PFSK-1 (cell line): ENCODE measurements at regions not wholly inside any gene's neighbourhood (a gene's known extent, or its start where the extent isn't known, plus 50 kb on each side); places are given as distances from the start of the nearest gene placed in this dataset.

ENCODE experiments used
- FOXP2 ChIP-seq: optimal IDR thresholded peaks from 2 replicates; pipeline ENCODE3; 2011; ENCODE audit warnings: borderline replicate concordance, control low read depth, inconsistent platforms; ENCODE audit not compliant: insufficient read depth; ENCODE audit errors: extremely low read length, extremely low read depth
- POLR2AphosphoS5 ChIP-seq: IDR thresholded peaks from 2 replicates; pipeline ENCODE4 v1.6.1; 2012; ENCODE audit warnings: low read depth, mild to moderate bottlenecking, control low read depth, low read length, moderate library complexity
- REST ChIP-seq, 2 experiments: IDR thresholded peaks; 2 replicates each; pipeline versions ENCODE4 v1.6.1 to v1.8.0; 2011 to 2012; ENCODE audit warnings: low read depth in 2 of 2, low read length in 2 of 2, control low read depth in 1 of 2, inconsistent platforms in 1 of 2, mild to moderate bottlenecking in 1 of 2, moderate library complexity in 1 of 2; ENCODE audit not compliant: insufficient read depth in 1 of 2
- SIN3A ChIP-seq: IDR thresholded peaks from 2 replicates; pipeline ENCODE4 v1.6.1; 2012; ENCODE audit warnings: mild to moderate bottlenecking, low read length, moderate library complexity, borderline replicate concordance; ENCODE audit not compliant: insufficient read depth
- TAF1 ChIP-seq: IDR thresholded peaks from 2 replicates; pipeline ENCODE4 v1.6.1; 2012; ENCODE audit warnings: low read length, control low read depth, borderline replicate concordance; ENCODE audit not compliant: insufficient read depth

GRCh38 chr4:14671146-14671545 lies 331.1 kb upstream of the CPEB2 start:
- TF ChIP-seq FOXP2 (no peak), TAF1 (no peak), POLR2AphosphoS5 (no peak), SIN3A (no peak), REST (IDR thresholded peaks at IDR 0.05; ENCODE audit: insufficient read depth in 1 of 2, low read depth in 2 of 2, low read length in 2 of 2) (no peak)

DNA sequence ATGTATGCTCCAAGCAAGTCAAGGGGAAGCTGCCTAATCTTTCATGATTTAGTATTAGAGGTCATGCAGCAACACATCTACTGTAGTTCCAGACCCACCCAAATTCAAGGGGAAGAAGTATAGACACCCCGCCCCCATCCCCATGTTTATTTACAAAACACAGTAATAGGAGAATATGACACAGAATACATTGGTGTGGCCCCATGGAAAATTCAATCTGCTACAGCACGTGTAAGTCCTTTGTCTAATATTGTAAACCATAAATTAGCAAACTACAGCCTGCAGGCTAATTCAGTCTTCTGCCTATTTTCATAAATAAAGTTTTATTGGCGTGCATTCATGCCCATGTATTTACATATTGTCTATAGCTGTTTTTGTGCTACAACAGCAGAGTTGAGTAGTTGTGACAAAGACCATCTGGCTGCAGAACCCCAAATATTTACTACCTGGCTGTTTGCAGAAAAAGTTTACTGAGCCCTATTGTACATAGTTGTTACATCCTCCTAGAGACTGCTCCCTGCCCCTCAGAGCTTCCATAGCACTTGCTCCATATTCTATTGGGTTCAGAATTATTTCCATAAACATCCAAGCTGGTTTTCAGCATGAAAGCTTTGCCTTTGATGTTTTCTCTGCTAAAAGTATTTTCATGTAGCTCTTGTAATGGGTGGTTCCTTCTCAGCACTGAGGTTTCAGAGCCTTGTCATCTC lies 326.8 kb upstream of the CPEB2 start:
- no peak for TF ChIP-seq FOXP2
- no peak for TF ChIP-seq SIN3A
- no peak for TF ChIP-seq TAF1
- no peak for TF ChIP-seq REST (IDR thresholded peaks at IDR 0.05; ENCODE audit: insufficient read depth in 1 of 2, low read depth in 2 of 2, low read length in 2 of 2)
- TF ChIP-seq POLR2AphosphoS5: no peak

DNA sequence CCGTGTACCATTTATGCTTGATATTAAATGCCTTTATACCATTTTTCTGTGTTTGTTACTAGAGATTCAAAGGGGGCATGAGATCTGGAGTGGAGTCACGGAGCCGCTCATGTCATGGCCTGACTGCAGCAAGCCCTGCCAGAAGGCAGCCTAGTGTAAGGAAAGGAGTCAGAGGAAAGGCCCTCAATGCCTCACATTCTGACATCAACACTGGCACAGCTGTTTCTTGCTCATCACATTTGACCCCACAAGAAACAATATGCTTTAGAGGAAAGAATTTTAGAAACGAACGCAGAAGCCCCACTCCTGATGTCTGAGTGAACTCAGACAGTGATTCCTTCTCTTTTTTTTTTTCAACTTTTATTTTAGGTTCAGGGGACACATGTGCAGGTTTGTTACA lies 322.4 kb upstream of the CPEB2 start:
- TF ChIP-seq POLR2AphosphoS5 (no peak), REST (IDR thresholded peaks at IDR 0.05; ENCODE audit: insufficient read depth in 1 of 2, low read depth in 2 of 2, low read length in 2 of 2) (no peak), FOXP2 (no peak), TAF1 (no peak), SIN3A (no peak)

DNA sequence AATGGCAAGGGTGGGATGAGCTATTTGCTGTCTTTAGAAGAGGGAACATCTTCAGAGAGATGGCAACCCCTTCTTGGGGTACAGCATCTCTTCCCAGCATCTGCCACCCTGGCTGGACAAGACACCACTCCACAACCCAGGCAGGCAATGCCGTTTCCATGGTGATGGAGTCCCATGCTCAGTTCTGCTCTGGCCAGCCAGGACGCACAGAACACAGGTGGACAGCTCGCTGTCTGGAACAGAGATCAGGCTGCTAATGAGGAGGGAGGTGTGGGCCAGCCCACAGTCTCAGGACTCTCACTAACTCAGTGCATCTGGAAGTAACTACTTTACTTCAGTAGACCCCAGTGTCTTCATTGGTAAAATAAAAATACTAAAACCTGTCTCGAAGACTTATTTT lies 321.0 kb upstream of the CPEB2 start:
- TF ChIP-seq REST (IDR thresholded peaks at IDR 0.05; ENCODE audit: insufficient read depth in 1 of 2, low read depth in 2 of 2, low read length in 2 of 2) (no peak), SIN3A (no peak), TAF1 (no peak), POLR2AphosphoS5 (no peak), FOXP2 (no peak)
